ENCODE measurements at regions not wholly inside any gene's neighbourhood (a gene's known extent, or its start where the extent isn't known, plus 50 kb on each side); places are given as distances from the start of the nearest gene placed in this dataset.
A peak's percentile ranks its signal among the peaks of the same experiment; 100 is the strongest.
"Not testable (repeated sequence)": the region's sequence is repeated elsewhere in the genome, so short reads cannot be mapped to it uniquely, and the experiment has no call there.

DNA sequence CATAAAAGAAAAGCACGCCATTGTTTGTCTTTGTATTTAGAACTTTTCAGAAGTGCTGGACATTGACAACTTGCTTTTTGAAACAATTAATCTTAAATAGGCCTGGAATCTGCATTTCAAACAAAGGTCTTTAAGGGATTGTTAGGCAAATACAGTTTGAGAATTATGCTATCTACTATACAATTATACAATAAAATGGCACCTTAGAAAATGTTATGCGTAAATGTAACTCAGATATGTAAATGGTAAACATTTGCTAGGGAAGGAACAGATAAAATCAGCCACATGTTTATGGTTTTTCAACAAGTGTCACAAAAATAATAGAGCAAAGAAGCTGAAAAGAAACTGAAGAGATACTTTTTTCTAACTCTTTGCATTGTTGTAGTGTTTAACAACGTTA is 152.7 kb upstream of the PRSS12 start:
- not testable (repeated sequence) for DNase-seq

DNA sequence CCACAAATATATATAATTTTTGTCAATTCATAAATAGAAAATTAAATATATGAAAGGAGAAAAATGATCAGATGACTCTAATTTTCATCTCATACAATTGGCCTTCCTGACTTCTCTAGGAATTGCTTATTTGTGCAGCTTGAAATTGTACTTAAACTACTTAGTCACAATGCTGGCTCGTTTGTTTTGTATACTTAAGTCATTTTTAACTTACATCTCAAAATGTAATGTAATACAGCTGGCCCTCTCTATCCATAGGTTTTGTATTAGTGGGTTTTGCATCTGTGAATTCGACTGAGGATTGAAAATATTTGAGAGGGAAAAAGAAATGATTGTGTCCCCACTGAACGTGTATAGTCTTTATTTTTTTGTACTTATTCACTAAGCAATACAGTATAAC is 160.1 kb upstream of the PRSS12 start:
- not testable (repeated sequence) for DNase-seq

DNA sequence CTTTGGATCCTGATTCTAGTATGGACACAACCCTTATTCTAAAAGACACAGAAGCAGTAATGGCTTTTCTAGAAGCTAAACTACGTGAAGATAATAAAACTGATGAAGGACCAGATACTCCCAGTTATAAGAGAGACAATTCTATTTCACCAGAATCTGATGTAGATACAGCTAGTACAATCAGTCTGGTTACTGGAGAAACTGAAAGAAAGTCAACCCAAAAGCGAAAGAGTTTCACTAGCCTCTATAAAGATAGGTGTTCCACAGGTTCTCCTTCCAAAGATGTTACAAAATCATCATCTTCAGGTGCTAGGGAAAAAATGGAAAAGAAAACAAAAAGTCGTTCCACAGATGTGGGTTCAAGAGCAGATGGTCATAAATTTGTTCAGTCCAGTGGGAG is 161.5 kb upstream of the PRSS12 start:
- DNase-seq: not testable (repeated sequence)

DNA sequence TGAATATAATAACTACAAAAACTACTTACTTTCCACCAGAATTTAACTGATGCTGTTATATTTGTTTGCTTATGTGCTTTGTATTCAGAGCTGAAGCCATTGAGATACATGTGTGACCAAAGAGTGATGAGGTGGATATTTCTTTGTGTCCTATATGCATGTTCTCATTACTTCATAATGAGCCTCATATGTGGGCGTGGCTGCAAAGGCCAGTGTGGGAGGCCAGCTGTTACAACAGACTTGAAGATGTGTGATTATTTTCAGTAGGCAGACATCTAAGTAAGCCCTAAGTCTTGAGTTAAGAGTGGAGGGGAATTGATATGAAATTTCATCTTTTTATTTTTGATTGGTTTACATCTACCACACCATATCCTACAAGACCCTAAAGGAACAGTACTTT is 163.3 kb upstream of the PRSS12 start:
- not testable (repeated sequence) for DNase-seq

DNA sequence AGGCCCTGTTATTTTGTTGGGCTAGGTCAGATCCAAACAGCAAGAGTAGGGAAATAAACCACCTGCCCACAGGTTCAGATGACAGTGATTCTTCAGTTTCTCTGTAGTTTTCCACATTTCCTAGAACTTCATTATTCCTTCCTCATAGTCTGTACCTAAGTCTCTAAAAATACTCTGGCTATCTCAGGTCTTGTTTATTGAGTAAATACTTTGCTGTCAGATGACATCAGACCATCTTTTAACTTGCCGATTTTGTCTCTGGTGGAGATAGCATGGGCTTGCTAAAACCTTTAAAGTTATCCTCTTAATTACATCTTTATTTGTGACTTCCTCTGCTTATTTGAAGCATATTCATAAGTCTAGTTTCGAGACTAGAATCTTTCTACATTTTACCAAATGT is 155.1 kb upstream of the METTL14 start:
- not testable (repeated sequence) for DNase-seq

DNA sequence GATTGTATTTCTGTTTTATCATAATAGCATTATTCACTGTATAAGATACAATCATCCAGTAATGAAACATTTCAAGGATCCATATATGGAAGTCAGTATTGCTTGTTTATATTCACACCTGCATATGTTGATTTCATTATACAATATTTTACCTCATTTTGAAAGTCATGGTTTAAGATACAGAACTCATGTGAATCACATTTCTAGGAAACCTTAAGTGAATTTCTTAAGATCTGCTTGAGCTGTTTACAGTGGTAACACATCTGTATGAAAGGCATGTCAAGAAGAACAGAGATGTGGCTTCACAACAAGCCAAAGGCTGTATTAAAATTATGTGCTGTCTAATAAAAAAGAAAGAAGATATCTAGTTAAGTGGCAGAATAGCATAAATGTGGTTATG is 153.2 kb upstream of the METTL14 start:
- DNase-seq: not testable (repeated sequence)

DNA sequence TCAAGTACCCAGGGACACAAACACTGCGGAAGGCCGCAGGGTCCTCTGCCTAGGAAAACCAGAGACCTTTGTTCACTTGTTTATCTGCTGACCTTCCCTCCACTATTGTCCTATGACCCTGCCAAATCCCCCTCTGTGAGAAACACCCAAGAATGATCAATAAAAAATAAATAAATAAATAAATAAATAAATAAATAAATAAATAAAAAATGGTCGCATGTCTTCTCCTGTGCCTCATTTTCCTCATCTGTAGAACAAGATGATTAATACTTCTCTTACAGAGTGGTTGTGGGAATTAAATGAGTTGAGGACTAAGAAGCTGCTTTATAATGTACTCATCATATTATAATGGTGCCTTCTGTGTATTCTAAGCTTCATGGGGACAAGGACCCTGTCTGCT is 149.4 kb upstream of the METTL14 start:
- DNase-seq: not testable (repeated sequence)

DNA sequence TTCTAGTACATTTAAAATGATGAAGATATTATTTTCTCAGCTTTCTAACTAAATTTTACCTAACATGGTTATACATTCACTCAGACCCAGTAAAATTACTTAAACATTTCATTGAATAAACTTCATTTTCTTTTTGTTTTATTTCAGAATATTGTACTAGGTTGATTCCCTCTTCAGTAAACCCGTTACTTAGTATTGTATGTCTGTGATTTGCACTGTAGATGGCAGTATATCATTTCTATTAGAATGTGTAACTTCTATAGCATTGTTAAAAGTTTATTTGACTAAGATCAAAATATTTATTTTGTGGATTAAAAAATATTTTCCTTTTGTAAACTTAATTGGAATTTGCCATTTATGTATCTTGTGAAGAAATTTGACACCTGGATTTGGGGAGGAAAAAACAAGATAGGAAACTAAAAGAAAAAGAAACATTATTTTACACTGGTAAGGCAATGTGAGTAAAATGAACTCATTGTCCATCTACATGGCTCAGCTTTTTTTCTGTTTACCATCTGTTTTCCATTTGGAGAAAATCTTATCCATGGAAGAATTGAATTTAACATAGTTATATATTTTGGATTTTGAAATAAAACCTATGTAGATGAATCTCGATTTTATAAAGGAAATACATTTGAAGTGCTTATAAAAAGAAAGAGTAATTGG is 145.6 kb upstream of the METTL14 start:
- DNase-seq: not testable (repeated sequence)

DNA sequence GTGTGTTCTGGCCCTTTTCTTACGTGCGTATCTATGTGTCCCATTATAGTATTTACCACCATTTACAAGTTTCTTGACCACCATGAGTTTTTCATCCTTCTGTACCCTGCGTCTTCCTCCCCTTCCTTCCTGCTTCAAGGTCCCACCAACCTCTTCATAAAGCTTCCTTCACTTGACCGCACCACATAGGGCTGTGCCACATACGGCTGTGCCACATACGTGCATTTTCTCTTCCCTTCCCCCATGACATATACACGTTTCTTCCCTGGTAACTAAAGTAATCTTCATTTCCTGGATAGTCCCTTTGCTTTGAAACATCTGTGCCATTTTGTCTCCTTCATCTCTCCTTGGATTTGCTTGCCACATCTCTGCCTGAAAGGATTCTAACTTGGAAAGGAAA is 128.6 kb upstream of the METTL14 start:
- DNase-seq: not testable (repeated sequence)

DNA sequence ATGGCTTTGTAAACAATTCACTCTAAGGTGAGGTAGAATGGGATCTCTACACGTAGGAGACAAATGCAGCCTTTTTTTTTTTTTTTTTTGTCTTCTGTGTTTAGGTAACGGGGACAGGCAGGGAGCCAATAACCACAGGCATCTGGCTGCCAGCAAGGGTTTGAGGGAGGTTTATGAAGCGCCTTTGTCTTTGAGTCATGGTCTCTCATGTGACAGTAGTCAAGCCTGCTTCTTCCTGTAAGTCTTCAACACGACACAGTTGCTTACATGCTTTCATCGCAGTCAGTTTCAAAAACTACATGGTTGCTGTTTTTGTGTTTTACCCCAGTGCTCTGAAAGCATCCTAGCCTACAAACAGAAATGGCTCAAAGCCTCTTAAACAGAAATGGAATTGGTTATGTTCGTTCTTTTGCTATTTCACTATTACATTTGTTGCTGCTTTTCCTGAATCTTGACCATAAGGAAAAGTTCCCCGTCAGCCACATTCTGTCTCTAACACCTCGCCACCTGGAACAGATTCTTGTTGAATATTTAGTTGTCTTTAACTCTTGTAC is 127.8 kb upstream of the METTL14 start:
- no peak for DNase-seq

DNA sequence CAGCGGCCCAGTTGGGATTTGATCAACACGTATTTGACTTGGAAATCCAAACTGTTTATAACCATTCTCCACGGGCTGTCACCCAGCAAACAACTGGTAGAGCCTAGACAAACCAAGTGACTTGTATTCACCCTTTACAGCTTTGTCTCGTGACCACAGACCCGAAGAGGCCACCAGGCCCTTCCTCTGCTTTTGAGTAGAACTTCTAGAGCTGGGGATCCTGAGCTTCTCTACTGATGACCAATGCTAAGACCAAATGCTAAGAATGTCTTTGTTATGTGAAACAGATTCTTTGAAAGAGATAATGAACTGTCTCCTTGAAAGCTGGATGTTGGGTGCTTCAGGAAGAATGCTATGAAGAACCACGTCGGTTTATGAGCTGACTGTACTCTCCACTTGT is 127.0 kb upstream of the METTL14 start:
- not testable (repeated sequence) for DNase-seq

DNA sequence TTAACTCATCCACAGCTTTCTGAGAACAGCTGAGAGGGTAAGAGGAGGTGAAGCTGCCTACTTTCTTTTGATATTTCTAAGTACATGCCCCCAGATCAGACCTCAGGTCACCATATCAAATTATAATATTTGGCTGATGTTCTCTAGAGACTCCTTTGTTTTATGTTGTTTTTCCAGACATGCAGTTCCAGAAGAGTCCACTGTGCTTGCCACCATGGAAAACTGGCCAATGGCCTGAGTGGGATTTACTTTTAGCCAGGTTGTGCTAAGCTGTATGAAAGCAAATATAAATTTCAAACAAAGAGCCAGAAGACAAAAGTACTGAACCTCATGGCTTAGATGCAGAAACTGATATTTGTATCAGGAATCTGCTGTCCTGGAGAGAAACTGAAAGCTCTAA is 123.6 kb upstream of the METTL14 start:
- not testable (repeated sequence) for DNase-seq

DNA sequence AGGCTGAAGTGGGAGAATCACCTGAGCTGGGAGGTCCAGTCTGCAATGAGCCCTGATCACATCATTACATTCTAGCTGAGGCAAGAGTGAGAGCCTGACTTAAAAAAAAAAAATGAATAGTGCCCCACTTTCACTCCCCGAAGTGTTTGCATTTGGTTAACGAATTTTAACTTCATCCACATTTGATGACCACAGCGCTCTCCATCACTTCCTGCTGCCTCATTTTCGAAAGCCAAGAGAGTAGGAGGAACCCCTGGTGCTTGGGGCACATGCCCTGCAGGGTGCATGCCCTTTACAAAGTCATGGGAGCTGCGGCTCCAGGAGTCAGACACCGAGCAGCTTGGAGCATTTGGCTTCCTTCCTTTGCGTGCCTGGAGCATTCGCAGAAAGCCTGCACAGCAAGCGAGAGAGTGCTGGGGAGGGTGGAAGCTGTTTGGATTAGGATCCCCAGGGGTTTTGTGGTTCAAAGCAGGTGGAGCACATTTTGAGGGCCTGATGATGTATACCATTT is 119.1 kb upstream of the METTL14 start:
- DNase-seq: peak; percentile 55

DNA sequence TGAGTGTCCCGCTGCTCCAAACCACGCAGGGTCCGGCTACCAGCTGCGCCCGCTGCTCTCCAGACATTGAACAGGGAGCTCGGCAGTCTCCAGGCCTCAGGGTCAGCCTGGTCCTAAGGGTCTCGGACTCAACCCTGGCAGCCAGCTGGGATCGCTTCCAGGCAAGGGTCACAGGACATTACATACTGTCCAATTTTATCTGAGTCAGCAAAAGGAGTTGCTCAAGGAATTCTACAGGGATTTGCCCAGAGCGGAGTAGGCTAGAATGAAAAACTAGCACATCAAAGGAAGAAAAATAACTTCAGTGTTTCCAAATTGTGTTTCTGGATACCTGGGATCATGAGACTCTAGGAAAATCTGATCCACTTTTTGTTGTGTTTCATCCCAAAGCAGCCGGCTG is 112.2 kb upstream of the METTL14 start:
- not testable (repeated sequence) for DNase-seq

DNA sequence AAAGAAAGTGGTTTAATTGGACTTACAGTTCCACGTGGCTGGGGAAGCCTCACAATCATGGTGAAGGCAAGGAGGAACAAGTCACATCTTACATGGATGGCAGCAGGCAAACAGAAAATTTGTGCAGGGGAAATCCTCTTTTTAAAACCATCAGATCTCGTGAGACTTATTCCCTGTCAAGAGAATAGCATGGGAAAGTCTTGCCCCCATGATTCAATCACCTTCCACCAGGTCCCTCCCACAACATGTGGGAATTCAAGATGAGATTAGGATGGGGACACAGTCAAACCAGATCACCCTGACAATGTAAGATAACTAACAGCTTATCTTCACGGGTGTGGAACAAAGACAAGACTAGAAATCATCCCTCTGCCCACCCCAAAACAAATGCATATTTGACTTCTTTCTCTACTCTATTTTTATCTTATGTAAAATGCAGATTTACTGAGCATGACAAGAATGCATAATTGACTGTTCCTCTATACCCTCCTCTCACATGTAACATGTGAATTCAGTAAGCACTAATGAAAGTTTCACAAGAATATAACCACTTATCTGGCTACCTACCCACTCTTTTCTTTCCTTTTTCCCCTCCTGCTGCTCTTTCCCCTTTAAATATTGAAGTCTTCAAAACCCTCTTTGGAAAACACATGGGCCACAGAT is 110.8 kb upstream of the METTL14 start:
- DNase-seq: not testable (repeated sequence)

DNA sequence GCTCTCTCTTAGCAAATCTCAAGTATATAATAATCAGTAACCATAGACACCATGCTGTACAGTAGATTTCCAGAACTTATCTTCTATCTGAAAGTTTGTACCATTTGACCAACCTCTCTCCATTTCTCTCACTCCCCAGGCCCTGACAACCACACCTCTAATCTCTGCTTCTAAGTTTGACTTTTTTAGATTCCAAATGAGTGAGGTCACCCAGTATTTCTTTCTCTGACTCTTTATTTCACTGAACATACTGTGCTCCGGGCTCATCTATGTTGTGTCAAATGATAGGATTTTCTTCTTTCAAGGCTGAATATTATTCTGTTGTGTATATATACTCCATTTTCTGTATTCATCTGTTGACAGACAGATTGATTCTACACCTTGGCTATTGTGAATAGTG is 110.1 kb upstream of the METTL14 start:
- not testable (repeated sequence) for DNase-seq

DNA sequence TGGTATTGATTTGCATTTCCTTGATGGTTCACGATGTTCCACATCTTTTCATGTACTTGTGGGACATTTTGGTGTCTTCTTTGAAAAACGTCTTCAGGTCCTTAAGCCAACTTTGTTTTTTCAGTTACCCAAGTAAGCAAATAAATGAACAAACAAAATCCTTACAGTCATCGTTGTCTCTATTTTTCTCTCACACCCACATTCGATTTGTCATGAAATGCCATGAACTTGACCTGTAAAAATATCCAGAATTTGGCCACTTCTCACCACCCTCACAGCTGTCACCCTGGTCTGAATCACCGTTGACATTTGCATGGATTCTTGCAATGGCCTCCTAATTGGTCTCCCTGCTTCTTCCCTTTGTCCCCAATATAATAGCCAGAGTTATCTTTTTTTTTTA is 109.5 kb upstream of the METTL14 start:
- DNase-seq: not testable (repeated sequence)

DNA sequence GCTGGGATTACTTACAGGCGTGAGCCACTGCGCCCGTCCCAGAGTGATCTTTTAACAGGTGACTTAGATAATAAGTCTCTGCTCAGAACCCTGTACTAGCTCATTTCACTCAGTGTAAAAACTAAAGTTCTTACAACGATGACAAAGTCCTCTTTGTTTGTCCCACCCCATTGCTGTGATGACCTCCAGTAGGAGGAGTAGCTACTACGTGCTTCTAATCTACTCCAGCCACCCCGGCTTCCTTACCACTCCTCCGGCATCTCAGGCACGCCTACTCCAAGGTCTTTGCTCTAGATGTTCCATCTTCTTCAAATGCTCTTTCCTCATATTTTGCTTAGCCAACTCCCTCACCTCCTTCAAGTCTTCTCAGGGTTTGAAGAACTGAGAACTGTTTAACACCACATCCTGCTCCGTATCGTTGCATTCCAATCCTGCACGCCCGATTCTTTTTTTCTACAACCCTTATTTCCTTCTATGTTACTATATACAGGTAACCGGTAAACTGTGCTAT is 108.4 kb upstream of the METTL14 start:
- not testable (repeated sequence) for DNase-seq

DNA sequence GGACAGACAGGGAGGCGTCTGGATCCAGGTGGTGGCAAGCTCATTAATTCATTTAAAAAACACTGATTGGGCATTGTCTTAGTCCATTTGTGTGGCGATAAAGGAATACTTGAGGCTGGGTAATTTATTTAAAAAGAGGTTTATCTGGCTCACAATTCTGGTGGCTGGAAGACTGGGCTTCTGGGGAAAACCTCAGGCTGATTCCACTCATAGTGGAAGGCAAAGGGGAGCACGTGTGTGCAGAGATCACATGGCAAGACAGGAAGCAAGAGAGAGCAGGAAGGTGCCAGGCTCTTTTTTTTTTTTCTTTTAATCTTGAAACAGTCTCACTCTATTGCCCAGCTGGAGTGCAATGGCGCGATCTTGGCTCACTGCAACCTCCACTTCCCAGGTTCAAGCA is 100.2 kb upstream of the METTL14 start:
- no peak for DNase-seq

DNA sequence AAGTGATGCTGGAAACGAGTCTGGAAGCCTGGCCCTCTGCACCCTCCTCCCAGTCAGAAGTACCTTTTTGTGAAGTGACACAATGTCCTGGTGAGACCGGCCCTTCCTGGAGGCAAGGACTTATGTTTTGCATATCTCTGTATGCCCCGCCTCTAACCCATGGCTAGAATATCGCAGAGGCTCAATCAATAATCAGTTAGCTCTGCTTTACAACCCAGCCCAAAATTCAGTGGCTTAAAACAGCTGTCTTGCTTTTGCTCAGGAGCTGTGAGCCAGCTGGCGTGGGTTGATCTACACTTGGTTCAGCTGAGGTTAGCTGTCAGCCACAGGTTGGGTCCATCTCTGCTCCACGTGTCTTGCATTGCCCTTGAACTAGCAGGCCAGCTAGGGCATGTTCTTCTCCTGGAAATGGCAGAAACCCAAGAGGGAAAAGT is 98.8 kb upstream of the METTL14 start:
- no peak for DNase-seq

DNA sequence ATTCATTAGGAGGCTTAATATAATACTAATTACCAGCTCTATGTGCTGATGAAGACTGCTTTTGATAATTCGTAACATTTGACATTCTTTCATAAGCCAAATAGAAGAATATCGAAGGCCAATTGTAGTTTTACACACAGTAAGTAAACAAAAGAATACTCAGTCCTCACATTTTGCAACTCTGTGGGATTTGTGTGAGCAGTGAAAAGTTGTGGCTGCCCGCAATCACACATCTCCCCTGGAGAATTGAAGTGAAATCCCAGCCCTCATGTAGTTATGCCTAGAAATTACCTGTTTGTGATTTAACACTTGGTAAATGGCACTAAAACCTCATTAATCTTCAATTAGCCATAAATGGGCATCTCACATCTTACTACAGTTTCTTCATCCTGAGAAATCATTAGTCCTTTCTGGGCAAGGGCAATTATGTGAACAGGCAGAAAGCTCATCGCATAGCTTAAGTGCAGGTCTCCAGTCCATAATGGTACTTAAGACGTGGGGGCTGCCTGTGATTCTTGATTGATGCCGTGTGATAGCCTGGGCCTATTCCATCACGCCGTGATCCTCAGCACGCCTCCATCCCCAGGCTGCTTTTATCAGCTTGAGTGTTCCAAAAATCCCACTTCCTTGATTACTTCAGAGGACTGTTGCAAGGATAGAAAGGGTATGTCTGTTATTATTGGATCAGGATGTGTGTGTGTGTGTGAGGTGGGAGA is 97.9 kb upstream of the METTL14 start:
- DNase-seq: no peak

DNA sequence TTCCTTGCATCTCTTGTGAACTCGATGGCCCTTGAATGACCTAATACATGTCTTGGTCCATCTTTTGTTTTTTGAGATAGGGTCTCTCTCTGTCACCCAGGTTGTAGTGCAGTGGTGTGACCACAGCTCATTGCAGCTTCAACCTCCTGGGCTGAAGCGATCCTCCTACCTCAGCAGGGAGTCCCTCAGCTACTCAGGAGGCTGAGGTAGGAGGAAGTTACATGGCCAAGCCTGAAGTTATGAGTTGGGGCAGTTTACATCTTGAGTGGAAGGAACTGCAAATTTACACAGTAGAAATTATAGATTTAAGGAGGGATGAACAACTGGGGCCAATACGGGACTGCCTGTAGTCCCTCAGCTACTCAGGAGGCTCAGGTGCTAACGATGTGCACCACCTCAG is 97.2 kb upstream of the METTL14 start:
- no peak for DNase-seq

DNA sequence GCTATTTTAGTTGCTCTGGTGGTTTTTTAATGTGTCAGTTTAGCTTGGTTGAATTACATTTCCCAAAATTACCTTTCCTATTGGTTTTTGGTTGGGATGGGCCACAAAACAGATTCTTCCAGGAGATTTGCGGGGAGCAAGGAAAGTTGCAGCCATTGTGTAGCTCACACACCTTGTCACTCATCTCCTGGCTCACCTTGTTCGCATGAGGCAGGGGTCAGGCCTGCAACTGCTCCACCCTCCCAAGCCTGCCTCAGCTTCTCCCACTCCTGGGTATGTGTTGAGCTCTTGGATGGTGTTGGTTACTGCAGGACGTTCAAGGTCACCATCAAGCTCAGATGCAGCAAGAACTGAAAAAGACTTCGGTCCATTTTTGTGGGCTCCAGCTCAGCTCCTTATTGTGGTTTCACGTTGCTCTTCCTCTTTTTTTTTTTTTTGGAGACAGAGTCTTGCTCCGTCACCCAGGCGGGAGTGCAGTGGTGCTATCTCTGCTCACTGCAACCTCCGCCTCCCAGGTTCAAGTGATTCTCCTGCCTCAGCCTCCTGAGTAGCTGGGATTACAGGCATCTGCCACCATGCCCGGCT is 95.6 kb upstream of the METTL14 start:
- DNase-seq: no peak
